ENCODE measurements at regions not wholly inside any gene's neighbourhood (a gene's known extent, or its start where the extent isn't known, plus 50 kb on each side); places are given as distances from the start of the nearest gene placed in this dataset.

DNA sequence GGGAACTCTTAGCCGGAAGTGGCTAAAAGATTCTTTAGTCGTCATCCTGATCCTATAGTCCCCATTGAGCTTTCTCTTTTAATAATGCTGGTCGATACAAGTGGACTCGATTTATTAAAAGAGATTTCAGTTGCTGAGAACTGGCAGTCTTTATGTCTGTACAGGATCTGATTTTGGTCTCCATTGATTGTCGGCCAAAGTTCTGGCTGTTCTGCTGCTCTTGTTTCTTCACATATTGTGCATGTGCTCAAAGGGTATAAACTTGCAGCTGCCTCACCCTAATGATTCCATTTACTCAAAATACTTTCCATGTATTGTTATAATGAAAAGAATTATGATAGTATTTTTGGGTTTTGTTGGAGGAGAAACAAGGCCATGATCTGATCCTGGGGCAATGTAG is 100.7 kb upstream of the CTTNBP2 start:
- no peak for DNase-seq

DNA sequence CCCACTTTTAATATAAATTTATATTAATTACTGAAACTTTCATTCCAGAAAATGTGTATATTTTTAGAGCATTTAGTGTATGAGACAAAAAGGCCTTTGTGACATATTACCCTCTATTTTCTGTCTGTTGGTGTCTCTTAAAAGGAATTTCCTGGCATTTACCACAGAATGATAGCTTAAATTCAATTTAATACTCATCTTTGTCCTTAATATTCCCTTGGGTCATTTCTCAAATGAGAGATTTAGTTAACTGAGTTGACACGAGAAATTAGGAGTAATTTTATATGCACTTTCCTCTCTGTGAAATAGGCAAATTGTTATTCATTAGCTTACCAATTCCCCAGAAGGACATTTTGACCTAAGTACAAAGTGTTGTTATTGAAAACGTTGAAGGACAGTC is 101.7 kb upstream of the CTTNBP2 start:
- DNase-seq: no peak

- DNase-seq: no peak
Measured at GRCh38 chr7:117975476-117975875, 102.2 kb upstream of the CTTNBP2 start.

- DNase-seq: no peak
Measured at GRCh38 chr7:117979954-117980497, 106.8 kb upstream of the CTTNBP2 start.

DNA sequence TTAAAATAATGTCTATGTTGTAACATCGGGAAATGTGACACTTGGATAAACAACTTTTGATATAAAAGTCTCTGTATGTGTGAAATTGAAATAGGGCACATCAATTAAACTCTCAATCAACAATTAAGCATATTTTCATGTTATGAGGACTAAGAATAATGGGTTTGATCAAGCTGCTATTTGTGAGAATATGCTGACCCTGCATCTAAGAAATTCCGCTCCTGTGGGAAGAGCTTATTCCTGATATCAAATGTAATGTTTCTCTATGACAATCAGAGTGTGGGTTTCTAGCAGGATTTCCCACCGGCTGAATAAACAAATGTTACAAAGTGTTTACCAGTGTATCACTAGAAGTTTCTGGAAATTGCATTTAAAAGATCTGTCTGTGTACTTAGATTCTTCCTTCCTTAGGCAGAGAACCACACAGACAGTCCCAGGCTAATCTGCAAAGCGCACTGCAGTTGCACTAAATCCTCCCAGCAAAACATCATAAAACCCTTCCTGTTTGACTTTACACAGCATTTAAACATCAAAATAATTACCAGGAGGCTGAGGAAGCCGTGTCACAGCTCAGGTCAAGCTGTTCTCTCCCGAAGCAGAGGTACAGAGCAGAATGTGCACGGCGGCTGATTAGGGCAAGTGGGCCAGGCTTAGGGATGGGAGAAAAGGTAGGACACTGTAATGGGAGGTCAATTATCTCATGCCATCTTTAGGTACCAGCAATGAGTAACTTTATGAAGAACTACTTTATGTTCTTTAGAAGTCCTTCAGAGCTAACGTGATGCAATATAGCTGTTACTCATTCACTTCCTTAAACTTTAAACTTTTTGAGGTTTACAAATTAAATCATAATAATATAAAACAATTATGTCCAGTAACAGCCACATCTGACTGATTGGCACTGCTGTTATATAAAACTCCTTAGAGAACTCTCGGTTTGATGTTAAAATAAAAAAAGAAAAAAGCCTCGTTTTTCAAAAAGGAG is 109.1 kb upstream of the CTTNBP2 start:
- peak; percentile 53 for DNase-seq

DNA sequence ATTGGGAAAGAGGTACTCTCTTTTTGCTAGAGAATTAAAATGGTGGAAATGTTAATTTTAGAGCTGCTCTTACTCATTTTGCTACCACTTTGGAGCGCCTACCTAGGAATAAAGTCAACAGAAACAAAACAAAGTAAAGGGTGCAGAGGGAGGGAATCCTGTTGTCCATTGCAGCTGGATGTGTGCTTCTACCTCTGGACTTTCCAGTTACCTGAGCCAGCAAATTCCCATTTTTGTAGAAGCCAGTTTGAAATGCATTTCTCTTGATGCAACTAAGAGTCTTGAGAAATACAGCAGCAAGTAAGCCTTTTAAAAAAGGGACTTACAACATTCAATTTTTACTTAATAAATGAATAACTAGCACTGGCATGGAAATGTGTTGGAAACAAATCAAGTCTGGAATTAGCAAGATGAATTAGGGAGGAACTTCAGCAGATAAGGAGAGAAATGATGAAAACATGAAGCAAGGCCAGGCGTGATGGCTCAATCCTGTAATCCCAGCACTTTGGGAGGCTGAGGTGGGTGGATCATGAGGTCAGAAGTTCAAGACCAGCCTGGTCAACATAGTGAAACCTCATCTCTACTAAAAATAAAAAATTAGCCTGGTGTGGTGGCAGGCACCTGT is 113.5 kb upstream of the CTTNBP2 start:
- DNase-seq: no peak

DNA sequence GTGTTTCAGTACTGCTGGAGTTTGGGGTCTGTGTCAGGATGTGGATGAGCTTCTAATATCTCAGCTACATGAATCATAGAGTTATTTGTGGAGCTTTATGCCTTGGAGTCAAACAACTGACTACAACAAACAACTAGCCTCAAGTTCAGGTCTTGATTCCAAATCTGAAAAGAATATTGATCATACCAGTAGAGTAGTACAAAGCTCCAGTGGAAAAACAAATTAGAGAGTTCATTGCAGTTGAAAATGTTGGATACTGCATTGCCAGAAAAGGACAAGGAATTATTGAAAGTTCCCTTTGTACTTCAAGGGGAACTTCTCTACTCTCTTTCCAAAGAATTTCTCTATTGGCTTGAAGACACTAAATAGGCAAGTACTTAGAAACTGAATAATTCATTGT is 117.6 kb upstream of the CTTNBP2 start:
- no peak for DNase-seq

GRCh38 chr7:117992635-117993376 is 119.6 kb upstream of the CTTNBP2 start:
- DNase-seq: no peak

DNA sequence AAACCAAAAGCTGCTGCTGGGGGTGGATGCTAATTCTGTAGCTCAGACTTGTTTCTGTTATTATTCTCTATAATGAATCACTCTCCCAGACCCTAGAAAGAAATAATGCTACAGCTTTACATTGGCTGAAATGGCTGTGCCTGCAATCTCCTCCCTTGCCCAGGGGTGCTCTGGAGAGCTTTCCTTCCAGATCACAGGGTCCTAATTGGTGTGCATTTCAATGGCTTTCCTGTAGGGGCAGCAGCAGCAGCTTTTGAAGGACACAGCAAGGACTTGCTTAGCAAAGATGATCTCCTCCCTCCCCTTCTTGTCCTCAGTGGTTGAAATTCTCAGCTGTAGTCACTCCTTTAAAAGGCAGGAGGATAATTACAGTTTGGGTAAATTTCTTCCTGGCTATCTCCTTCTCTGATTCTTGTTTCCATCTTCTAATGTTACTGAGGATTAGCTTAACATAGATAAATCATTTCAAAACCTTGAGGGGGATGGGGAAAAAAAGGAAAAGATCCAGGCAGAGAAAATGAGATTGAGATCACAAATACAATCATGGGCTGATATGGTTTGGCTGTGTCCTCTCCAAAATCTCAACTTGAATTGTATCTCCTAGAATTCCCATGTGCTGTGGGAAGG is 120.2 kb upstream of the CTTNBP2 start:
- DNase-seq: peak; percentile 68

DNA sequence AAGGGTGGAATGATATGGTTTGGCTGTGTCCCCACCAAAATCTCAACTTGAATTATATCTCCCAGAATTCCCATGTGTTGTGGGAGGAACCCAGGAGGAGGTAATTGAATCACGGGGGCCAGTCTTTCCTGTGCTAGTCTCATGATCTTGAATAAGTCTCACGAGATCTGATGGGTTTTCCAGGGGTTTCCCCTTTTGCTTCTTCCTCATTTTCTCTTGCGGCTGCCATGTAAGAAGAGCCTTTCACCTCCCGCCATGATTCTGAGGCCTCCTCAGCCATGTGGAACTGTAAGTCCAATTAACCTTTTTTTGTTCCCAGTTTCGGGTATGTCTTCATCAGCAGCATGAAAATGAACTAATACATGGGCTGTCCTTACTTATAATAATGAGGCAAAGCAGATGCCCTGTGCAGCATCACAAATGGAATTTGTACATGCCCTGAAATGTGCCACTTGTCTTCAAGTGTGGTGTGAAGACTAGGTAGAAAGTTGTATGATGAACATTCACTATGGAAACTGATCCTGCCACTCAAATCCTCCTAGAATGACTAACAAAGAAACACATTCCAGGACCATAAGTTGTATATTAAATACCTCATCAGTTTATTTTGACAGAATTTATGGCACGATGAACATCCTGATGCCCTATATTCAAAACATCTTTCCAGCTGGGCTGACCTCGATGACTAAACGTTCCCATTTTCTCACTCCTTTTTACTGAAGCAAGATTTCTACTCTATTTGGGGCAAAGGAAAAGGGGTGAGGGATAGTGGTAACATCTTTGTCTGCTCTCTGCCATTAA is 122.8 kb upstream of the CTTNBP2 start:
- DNase-seq: no peak

- no peak for DNase-seq
Measured at GRCh38 chr7:117997862-117998825, 124.9 kb upstream of the CTTNBP2 start.

- no peak for DNase-seq
Measured at GRCh38 chr7:118000480-118001202, 127.4 kb upstream of the CTTNBP2 start.

- no peak for DNase-seq
Measured at GRCh38 chr7:118003476-118003875, 130.2 kb upstream of the CTTNBP2 start.

GRCh38 chr7:118005026-118005425 is 131.8 kb upstream of the CTTNBP2 start:
- DNase-seq: no peak

DNA sequence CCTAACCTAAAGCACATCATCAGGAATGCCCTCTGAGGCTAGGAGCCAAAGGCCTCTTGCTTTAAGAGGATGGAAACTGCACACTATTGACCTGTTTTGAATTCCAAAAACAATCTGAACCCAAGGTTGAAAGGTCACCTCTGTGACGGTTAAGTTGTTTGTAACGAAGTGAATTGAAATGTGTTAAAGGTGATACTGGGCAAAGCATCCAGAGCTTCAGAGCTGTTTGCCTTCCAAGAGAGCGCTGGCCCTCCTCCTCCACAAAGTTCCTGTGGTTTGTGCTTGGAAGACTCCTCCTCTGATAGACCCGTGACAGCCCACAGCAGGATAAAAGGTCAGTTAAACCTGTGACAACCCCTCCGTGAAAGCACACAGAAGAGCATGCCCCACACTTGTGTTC is 133.7 kb upstream of the CTTNBP2 start:
- DNase-seq: no peak

GRCh38 chr7:118009419-118009818 is 136.2 kb upstream of the CTTNBP2 start:
- DNase-seq: no peak

DNA sequence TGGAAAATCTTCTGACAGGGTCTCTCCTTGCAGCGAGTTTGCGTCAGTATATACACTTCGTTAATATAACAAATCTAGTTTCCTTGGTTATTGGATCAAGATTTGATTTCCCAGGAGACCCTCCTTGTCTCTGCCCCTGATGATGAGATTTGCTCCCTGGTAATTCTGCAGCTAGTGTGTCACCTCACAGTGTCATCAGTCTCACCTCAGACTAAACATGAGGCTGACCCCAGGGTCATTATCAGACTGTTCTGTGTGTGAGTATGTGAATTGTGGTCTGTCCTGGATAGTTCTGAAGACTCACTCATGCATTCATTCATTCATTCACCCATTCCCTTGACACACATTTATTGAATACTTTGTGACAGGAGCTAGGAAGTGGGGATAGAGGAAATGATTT is 138.4 kb upstream of the CTTNBP2 start:
- no peak for DNase-seq

GRCh38 chr7:118013252-118014010 is 140.2 kb upstream of the CTTNBP2 start:
- no peak for DNase-seq
